ENCODE measurements at regions not wholly inside any gene's neighbourhood (a gene's known extent, or its start where the extent isn't known, plus 50 kb on each side); places are given as distances from the start of the nearest gene placed in this dataset.

DNA sequence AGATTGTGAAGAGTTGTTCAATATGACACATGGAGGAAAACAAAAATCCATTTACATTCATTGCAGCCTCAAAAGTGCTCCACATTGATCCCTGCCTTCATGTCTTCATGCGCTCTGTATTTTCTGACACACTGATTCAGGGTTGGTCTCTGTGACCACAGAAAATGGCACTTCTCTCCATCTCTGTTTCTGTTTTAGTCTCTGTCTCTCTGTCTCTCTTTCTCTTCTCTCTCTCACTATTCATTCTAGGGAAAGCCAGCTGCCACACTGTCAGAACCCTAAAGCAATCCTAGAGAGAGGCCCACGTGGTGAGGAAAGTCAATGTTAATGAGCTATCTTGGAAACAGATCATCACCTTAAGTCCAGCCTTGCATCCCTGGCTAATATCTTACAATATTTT lies 2238.4 kb downstream of the PCDH7 start:
- no peak for DNase-seq (ENCODE audit: low read depth, low spot score)
- TF ChIP-seq, protein P1, sequence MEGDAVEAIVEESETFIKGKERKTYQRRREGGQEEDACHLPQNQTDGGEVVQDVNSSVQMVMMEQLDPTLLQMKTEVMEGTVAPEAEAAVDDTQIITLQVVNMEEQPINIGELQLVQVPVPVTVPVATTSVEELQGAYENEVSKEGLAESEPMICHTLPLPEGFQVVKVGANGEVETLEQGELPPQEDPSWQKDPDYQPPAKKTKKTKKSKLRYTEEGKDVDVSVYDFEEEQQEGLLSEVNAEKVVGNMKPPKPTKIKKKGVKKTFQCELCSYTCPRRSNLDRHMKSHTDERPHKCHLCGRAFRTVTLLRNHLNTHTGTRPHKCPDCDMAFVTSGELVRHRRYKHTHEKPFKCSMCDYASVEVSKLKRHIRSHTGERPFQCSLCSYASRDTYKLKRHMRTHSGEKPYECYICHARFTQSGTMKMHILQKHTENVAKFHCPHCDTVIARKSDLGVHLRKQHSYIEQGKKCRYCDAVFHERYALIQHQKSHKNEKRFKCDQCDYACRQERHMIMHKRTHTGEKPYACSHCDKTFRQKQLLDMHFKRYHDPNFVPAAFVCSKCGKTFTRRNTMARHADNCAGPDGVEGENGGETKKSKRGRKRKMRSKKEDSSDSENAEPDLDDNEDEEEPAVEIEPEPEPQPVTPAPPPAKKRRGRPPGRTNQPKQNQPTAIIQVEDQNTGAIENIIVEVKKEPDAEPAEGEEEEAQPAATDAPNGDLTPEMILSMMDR (IDR thresholded peaks at IDR 0.05; ENCODE audit: insufficient read depth, low read length, missing control alignments), result no peak
- no peak overlapping the region for H3K4me3 ChIP-seq (ENCODE audit: low read depth, low read length)
- ChIA-PET CTCF (no interaction called here), POLR2A (no interaction called here)

DNA sequence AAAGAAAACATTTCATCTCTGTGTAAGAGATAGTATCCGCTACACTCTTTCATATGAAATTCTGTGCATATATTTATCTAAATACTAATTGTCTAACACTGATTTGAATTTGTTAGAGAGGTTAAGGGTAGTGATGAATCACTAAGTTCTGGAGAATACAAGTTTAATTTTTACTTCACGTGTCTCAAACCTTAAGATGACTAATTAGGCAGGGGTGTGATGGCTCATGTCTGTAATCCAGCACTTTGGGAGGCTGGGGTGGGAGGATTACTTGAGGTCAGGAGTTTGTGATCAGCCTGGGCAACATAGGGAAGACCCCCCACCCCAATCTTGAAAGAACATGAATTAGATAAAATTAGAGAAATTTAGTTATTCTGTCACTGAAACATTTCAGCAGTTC lies 2241.9 kb downstream of the PCDH7 start:
- no peak for DNase-seq (ENCODE audit: low read depth, low spot score)
- CTCF ChIA-PET, result no interaction called here
- POLR2A ChIA-PET, result no interaction called here
- H3K4me3 ChIP-seq (ENCODE audit: low read depth, low read length), result no peak overlapping the region
- TF ChIP-seq, protein P1 (IDR thresholded peaks at IDR 0.05; ENCODE audit: insufficient read depth, low read length, missing control alignments), result no peak

DNA sequence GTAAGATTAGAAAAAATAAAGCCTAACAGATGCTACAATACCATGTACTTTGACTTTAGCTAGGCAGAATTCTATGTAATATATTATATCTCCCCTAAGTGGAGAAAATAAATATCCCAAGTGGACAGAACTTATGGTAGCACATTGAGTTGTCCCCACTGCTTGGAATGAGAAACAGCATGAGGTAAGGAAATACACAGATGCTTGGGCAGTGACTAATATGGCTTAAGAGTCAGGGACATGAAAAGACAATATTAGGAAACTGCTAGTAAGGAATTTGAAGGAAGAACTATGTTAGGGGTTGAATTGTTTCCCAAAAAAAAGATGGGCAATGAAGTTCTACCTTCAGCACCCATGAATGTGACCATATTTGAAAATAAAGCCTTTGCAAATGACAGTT lies 2265.1 kb downstream of the PCDH7 start:
- POLR2A ChIA-PET, result no interaction called here
- no peak overlapping the region for H3K4me3 ChIP-seq (ENCODE audit: low read depth, low read length)
- CTCF ChIA-PET, result no interaction called here
- DNase-seq (ENCODE audit: low read depth, low spot score), result no peak
- TF ChIP-seq, protein P1 (IDR thresholded peaks at IDR 0.05; ENCODE audit: insufficient read depth, low read length, missing control alignments), result no peak

DNA sequence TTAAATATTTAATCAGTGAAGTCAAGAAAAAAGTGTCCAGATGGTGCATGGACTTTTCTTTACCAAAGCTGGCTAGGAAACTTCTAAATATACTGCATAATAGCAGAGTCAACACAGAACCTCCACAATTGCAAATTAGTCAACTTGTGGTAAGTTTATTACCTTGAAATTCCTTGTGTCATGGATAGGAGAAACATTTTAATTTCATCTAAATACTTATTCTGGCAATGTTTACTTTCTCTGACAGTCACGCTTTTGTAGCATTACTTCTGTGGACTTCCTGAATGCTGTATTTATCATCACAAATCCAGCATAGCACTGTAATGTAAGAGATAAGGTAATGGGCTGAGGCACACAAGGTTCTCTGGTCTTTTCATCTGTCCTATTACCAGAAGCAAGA lies 2266.1 kb downstream of the PCDH7 start:
- H3K4me3 ChIP-seq (ENCODE audit: low read depth, low read length), result no peak overlapping the region
- CTCF ChIA-PET, result no interaction called here
- TF ChIP-seq, protein P1 (IDR thresholded peaks at IDR 0.05; ENCODE audit: insufficient read depth, low read length, missing control alignments), result no peak
- DNase-seq (ENCODE audit: low read depth, low spot score), result no peak
- POLR2A ChIA-PET, result no interaction called here

DNA sequence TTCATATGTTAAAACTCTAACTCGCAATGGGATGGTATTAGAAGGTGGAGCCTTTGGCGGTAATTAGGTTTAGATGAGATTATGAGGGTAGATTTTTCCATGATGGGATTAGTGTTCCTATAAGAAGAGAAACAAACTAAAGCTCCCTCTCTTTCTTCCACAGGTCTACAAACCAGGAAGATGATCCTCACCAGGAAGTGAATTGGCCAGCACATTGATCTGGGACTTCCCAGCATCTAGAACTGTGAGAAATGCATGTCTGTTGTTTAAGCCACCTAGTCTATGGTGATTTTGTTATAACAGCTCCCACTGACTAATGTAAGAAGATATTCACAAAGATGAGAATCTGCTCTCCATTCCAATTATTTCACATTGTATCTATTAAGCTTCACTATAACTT lies 2266.9 kb downstream of the PCDH7 start:
- POLR2A ChIA-PET, result no interaction called here
- CTCF ChIA-PET, result no interaction called here
- DNase-seq (ENCODE audit: low read depth, low spot score), result no peak

DNA sequence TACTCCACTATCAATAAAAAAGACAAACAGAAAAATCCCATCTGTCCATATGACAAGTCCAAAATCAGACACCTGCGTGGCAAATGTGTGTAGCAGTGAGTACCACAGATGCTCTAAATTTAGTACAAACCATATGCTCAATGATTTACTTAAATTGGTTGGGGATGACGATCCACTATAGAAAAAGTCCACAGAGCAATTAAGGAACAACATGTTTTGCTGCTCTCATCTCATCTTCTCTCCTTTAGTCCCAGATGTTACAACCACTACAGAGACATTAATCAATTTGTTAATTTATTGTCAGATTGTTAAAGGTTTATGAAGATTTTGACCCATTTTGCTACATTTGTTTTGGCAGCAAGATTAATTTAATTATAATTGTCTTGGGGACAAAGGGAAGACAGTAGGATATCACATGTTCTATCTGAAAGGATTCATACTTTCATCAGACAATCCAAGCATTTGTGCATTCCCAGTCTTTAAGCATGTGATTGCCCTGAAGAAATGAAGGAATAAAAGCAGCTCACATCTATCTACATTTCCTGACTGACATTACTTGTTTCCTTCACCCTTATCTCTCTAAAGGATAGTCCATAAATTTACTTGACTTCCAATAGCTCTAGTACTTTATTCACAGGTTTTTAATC lies 2268.1 kb downstream of the PCDH7 start:
- POLR2A ChIA-PET, result no interaction called here
- DNase-seq (ENCODE audit: low read depth, low spot score), result no peak
- no peak overlapping the region for H3K4me3 ChIP-seq (ENCODE audit: low read depth, low read length)
- CTCF ChIA-PET, result no interaction called here
- TF ChIP-seq, protein P1 (IDR thresholded peaks at IDR 0.05; ENCODE audit: insufficient read depth, low read length, missing control alignments), result no peak

More for the DNA sequence above, 2266.9 kb downstream of the PCDH7 start:
- H3K4me3 ChIP-seq (ENCODE audit: low read depth, low read length), result no peak overlapping the region
- TF ChIP-seq, protein P1 (IDR thresholded peaks at IDR 0.05; ENCODE audit: insufficient read depth, low read length, missing control alignments), result no peak
